SH-SY5Y (cell line): ENCODE measurements at regions not wholly inside any gene's neighbourhood (a gene's known extent, or its start where the extent isn't known, plus 50 kb on each side); places are given as distances from the start of the nearest gene placed in this dataset.

Source experiments
- GATA2 ChIP-seq: IDR thresholded peaks from 2 replicates; pipeline ENCODE4 v1.6.1; 2011; ENCODE audit warnings: mild to moderate bottlenecking, low read depth, low read length
- GATA3 ChIP-seq: IDR thresholded peaks from 2 replicates; pipeline ENCODE4 v1.6.1; 2011; ENCODE audit warnings: low read depth, mild to moderate bottlenecking, low read length, moderate library complexity

- TF ChIP-seq GATA2 (no peak), GATA3 (no peak)
These were observed 50.4 kb downstream of the CYRIA start for GRCh38 chr2:16615246-16615645.
